Lower lobe of right lung (tissue), 2 donors: ENCODE measurements at regions not wholly inside any gene's neighbourhood (a gene's known extent, or its start where the extent isn't known, plus 50 kb on each side); places are given as distances from the start of the nearest gene placed in this dataset.

Source experiments
- ATAC-seq, 2 donors: fragments of 200-7000 bp; cut with Tn5 transposase; one replicate each; pipeline ENCODE4 v1.9.1; 2020 to 2022; ENCODE audit warnings: mild to moderate bottlenecking in 2 of 2, moderate library complexity in 2 of 2
- DNase-seq: peaks from one replicate; pipeline ENCODE4 v3.0.0-alpha.2; 2020
- H3K27ac ChIP-seq: fragments of 200-600 bp; one replicate; pipeline ENCODE4 v1.8.0; 2022
- H3K27me3 ChIP-seq: fragments of 200-600 bp; one replicate; pipeline ENCODE4 v1.8.0; 2022; ENCODE audit warnings: low read depth
- H3K36me3 ChIP-seq: fragments of 200-600 bp; one replicate; pipeline ENCODE4 v1.8.0; 2022; ENCODE audit warnings: mild to moderate bottlenecking
- H3K4me1 ChIP-seq: fragments of 200-600 bp; one replicate; pipeline ENCODE4 v1.8.0; 2022
- H3K4me3 ChIP-seq: fragments of 200-600 bp; one replicate; pipeline ENCODE4 v1.8.0; 2022; ENCODE audit warnings: mild to moderate bottlenecking
- H3K9me3 ChIP-seq: fragments of 200-600 bp; one replicate; pipeline ENCODE4 v1.8.0; 2022
- intact Hi-C: fragments of 100-400 bp; cut with DNase I; formaldehyde crosslinking; loops from one replicate; pipeline ENCODE4 v1.11.0; 2022
- TF ChIP-seq, protein P1 (sequence below): fragments of 200-600 bp; IDR thresholded peaks from one replicate; pipeline ENCODE4 v1.8.0; 2022; ENCODE audit warnings: antibody characterized with exemption, mild to moderate bottlenecking
- donor health status: DM: no; HTN: yes; CAD: no; lungs with severe emphysema.

DNA sequence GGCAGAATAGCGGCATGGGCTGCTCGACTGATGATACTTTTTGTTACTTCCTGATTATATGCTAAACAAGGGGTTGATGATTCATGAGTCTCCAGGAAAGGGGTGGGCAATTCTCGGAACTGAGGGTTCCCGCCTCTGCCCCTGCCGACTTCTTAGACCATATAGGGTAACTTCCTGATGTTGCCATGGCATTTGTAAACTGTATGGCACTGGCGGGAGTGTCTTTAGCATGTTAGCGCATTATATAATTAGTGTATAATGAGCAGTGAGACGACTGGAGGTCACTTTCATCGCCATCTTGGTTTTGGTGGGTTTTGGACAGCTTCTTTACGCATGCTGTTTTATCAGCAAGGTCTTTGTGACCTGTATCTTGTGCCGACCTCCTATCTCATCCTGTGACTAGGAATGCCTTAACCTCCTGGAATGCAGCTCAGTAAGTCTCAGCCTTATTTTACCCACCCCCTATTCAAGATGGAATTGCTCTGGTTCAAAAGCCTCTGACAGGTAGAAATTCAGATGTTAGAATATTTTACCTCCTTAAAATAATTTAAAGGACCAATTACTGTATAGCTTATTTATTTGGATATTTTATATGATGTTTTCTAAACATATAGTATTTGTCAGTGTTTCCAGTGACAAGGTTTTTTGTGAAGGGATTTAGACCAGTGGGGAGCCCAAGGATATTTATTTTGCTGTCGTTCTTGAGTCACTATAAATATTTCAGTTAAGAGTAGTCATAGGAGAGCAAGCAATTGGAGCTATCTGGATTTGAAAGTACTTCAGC is 90.1 kb upstream of the PIK3CG start:
- Histone ChIP-seq H3K4me3 (no peak overlapping the region), H3K27me3 (no peaks in the 10 kb centered on the region), H3K36me3 (no peaks in the 10 kb centered on the region), H3K9me3 (no peaks in the 10 kb centered on the region), H3K4me1 (no peaks in the 10 kb centered on the region), H3K27ac (no peak overlapping the region)
- intact Hi-C loops: no loop called here
- ATAC-seq: peak; percentile 39 to 70
- DNase-seq: peak; percentile 54
- TF ChIP-seq, protein P1, sequence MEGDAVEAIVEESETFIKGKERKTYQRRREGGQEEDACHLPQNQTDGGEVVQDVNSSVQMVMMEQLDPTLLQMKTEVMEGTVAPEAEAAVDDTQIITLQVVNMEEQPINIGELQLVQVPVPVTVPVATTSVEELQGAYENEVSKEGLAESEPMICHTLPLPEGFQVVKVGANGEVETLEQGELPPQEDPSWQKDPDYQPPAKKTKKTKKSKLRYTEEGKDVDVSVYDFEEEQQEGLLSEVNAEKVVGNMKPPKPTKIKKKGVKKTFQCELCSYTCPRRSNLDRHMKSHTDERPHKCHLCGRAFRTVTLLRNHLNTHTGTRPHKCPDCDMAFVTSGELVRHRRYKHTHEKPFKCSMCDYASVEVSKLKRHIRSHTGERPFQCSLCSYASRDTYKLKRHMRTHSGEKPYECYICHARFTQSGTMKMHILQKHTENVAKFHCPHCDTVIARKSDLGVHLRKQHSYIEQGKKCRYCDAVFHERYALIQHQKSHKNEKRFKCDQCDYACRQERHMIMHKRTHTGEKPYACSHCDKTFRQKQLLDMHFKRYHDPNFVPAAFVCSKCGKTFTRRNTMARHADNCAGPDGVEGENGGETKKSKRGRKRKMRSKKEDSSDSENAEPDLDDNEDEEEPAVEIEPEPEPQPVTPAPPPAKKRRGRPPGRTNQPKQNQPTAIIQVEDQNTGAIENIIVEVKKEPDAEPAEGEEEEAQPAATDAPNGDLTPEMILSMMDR: no peak

- ATAC-seq: peak in 1 of 2 donors; percentile 46
- Histone ChIP-seq H3K27ac (no peak overlapping the region), H3K4me3 (no peak overlapping the region)
Observed at GRCh38 chr7:106775552-106775936, 89.5 kb upstream of the PIK3CG start.

GRCh38 chr7:106775975-106776607 is 89.0 kb upstream of the PIK3CG start:
- ATAC-seq: no peak
- no peak for DNase-seq
- no peaks in the 10 kb centered on the region for H3K4me1 ChIP-seq
- H3K4me3 ChIP-seq: no peak overlapping the region
- H3K27me3 ChIP-seq: no peaks in the 10 kb centered on the region
- TF ChIP-seq, protein P1: no peak
- no peak overlapping the region for H3K27ac ChIP-seq
- intact Hi-C loops: no loop called here
- no peaks in the 10 kb centered on the region for H3K36me3 ChIP-seq
- H3K9me3 ChIP-seq: no peaks in the 10 kb centered on the region

More at GRCh38 chr7:106775552-106775936, 89.5 kb upstream of the PIK3CG start:
- intact Hi-C loops: no loop called here
- Histone ChIP-seq H3K27me3 (no peaks in the 10 kb centered on the region), H3K36me3 (no peaks in the 10 kb centered on the region), H3K4me1 (no peaks in the 10 kb centered on the region), H3K9me3 (no peaks in the 10 kb centered on the region)
- DNase-seq: no peak
- TF ChIP-seq, protein P1: no peak

DNA sequence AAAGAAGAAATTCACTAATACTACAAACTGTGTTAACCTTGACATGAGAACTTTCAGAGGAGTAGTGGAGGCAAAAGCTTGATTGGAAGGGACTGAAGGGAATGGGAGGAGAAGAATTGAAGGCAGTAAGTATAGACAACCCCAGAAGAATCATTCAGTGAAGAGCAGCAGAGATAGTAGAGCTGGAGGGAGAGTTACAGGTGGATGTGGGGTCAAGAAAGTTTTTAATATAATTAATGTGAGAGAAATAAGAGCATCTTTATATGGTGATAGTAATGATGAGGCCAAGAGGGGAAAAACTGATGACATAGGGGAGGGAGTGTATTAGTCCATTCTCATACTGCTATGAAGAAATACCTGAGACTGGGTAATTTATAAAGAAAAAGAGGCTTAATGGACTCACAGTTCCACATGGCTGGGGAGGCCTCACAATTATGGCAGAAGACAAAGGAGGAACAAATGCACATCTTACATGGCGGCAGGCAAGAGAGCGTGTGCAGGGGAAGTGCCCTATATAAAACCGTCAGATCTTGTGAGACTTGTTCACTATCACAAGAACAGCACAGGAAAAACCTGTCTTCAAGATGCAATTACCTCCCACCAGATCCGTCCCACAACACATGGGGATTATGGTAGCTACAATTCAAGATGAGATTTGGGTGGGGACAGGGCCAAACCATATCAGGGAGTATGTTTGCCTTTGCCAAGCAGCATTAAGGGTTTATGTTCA is 88.3 kb upstream of the PIK3CG start:
- H3K36me3 ChIP-seq: no peaks in the 10 kb centered on the region
- no peak for DNase-seq
- ATAC-seq: no peak
- intact Hi-C loops: no loop called here
- no peaks in the 10 kb centered on the region for H3K4me1 ChIP-seq
- no peaks in the 10 kb centered on the region for H3K9me3 ChIP-seq
- H3K27me3 ChIP-seq: no peaks in the 10 kb centered on the region
- no peak overlapping the region for H3K27ac ChIP-seq
- TF ChIP-seq, protein P1: no peak
- H3K4me3 ChIP-seq: no peak overlapping the region

DNA sequence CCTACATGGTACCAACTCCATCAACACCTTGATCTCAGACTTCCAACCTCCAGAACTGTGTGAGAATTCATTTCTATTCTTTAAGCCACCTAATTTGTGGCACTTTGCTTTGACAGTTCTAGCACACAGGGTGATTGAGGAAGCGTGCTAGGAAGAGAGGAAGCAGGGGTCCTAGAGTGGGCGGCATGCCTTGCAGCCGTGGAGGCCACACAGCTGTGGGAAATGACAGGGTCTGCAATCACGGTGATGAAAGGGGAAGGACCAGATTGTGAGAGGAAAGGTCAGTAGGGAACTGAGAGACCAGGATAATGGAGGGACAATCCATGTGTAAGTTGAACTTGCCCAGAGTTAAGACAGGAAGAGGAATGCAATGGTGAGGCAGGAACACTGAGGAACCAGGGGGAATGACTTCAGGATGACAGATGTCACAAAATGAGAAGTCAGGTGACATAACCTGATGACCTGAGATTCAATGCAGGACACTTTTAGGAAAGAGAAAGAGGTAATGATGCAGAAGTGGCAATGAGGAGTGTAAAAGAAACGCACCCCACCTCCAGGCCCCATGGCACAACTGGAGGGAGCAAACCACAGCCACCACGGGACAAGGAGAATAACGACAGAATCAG is 87.3 kb upstream of the PIK3CG start:
- peak; percentile 66 for DNase-seq
- TF ChIP-seq, protein P1: no peak
- Histone ChIP-seq H3K4me3 (no peak overlapping the region), H3K27ac (no peak overlapping the region), H3K36me3 (no peaks in the 10 kb centered on the region), H3K9me3 (no peaks in the 10 kb centered on the region), H3K4me1 (no peaks in the 10 kb centered on the region), H3K27me3 (no peaks in the 10 kb centered on the region)
- peak; percentile 56 to 65 for ATAC-seq
- intact Hi-C loops: no loop called here
